HepG2 (cell line): ENCODE measurements at regions not wholly inside any gene's neighbourhood (a gene's known extent, or its start where the extent isn't known, plus 50 kb on each side); places are given as distances from the start of the nearest gene placed in this dataset.

Source experiments
- ATAC-seq: fragments of 200-7000 bp; cut with Tn5 transposase; 3 replicates; pipeline ENCODE4 v1.9.1; 2020; ENCODE audit warnings: mild to moderate bottlenecking, moderate library complexity
- BruUV-seq: library from RNA; stranded (reverse); fragments of 400-500 nt; replicated peaks from 2 replicates; lab custom pipeline; 2021; lab: Mats Ljungman, UMichigan
- CTCF ChIA-PET: fragments of 300-600 bp; formaldehyde crosslinking; extraction: SDS; loops from one replicate; lab custom pipeline; 2021; ENCODE audit warnings: low total read pairs, inconsistent platforms, low intra/inter-chr PET ratio; lab: Yijun Ruan, JAX
- POLR2A ChIA-PET: fragments of 350-600 bp; sonication (Branson Sonifier 250); formaldehyde crosslinking; loops from one replicate; lab custom pipeline; 2020; ENCODE audit warnings: antibody characterized with exemption, inconsistent platforms; lab: Yijun Ruan, JAX
- DNase-seq: peaks from one replicate; pipeline ENCODE4 v3.0.0-alpha.2; 2015; ENCODE audit warnings: low spot score
- FAIRE-seq: peaks from 3 replicates; lab custom pipeline; 2011; peaks lifted over from hg19 to GRCh38; lab: Jason Lieb, UNC
- H2AFZ ChIP-seq: one replicate; pipeline ENCODE4 v1.6.1; 2011; ENCODE audit warnings: low read length, inconsistent platforms
- H3K27ac ChIP-seq: fragments of 300-600 bp; 3 replicates; pipeline ENCODE4 v1.8.0; 2011; ENCODE audit warnings: mixed run types, mild to moderate bottlenecking, mixed read lengths, low read length, inconsistent platforms; ENCODE audit not compliant: insufficient read depth; ENCODE audit errors: extremely low read length
- H3K27me3 ChIP-seq, 2 experiments: fragments of 200-600 bp in 1 of 2; 2 replicates in 1 of 2; 3 replicates in 1 of 2; pipeline versions ENCODE4 v1.6.0 to v1.8.0; 2011; ENCODE audit warnings: low read length in 2 of 2, mild to moderate bottlenecking in 2 of 2, moderate library complexity in 2 of 2, inconsistent platforms in 1 of 2; ENCODE audit not compliant: insufficient read depth in 2 of 2, control insufficient read depth in 1 of 2
- H3K36me3 ChIP-seq, 2 experiments: fragments of 200-600 bp in 1 of 2; replicated peaks in 1 of 2; 2 replicates in 1 of 2; 3 replicates in 1 of 2; pipeline versions ENCODE4 v1.5.1 to v1.8.0; 2011; ENCODE audit warnings: low read length in 2 of 2, inconsistent platforms in 1 of 2; ENCODE audit not compliant: insufficient read depth in 2 of 2, control insufficient read depth in 1 of 2
- H3K4me1 ChIP-seq: 2 replicates; pipeline ENCODE4 v1.5.1; 2012; ENCODE audit warnings: low read length, inconsistent platforms; ENCODE audit not compliant: insufficient read depth
- H3K4me2 ChIP-seq: 2 replicates; pipeline ENCODE4 v1.6.0; 2011; ENCODE audit warnings: low read depth, low read length, inconsistent platforms
- H3K4me3 ChIP-seq, 3 experiments: fragments of 200-600 bp in 1 of 3; sonication (generic), shearing (Covaris generic) in 1 of 3; replicated peaks in 1 of 3; 2 replicates each; pipeline ENCODE4 v1.5.1; 2011 to 2016; ENCODE audit warnings: low read length in 3 of 3, inconsistent platforms in 2 of 3, low read depth in 2 of 3, mild to moderate bottlenecking in 2 of 3, control low read depth in 1 of 3, mixed read lengths in 1 of 3; ENCODE audit not compliant: insufficient read depth in 1 of 3
- H3K79me2 ChIP-seq: one replicate; pipeline ENCODE4 v1.6.1; 2011; ENCODE audit warnings: low read length, inconsistent platforms; ENCODE audit not compliant: insufficient read depth
- H3K9ac ChIP-seq: 2 replicates; pipeline ENCODE4 v1.6.0; 2011; ENCODE audit warnings: mild to moderate bottlenecking, low read depth, low read length, inconsistent platforms; ENCODE audit not compliant: insufficient read depth
- H3K9me3 ChIP-seq: 2 replicates; pipeline ENCODE4 v1.5.1; 2012; ENCODE audit warnings: mild to moderate bottlenecking, low read length
- H4K20me1 ChIP-seq: 2 replicates; pipeline ENCODE4 v1.6.0; 2011; ENCODE audit warnings: inconsistent platforms, mild to moderate bottlenecking, low read length, moderate library complexity; ENCODE audit not compliant: insufficient read depth
- ATF1 ChIP-seq: IDR thresholded peaks from 2 replicates; pipeline ENCODE4 v1.6.1; 2016; ENCODE audit warnings: mild to moderate bottlenecking, control low read depth
- FOXA1 ChIP-seq, 2 experiments: fragments of 450-650 bp in 1 of 2; sonication (generic) in 1 of 2; formaldehyde crosslinking in 1 of 2; IDR thresholded peaks; 2 replicates each; pipeline versions ENCODE4 v1.4.0 to v1.6.1; 2016 to 2020; ENCODE audit warnings: missing genetic modification reagents in 1 of 2
- MTA3 ChIP-seq: sonication (generic); formaldehyde crosslinking; IDR thresholded peaks from 2 replicates; pipeline ENCODE4 v1.4.0; 2020; ENCODE audit warnings: missing genetic modification reagents
- NFKB2 ChIP-seq: sonication (generic); formaldehyde crosslinking; IDR thresholded peaks from 2 replicates; pipeline ENCODE4 v1.4.0; 2020; ENCODE audit warnings: missing genetic modification reagents, borderline replicate concordance
- ZBTB37 ChIP-seq: sonication (generic); formaldehyde crosslinking; IDR thresholded peaks from 2 replicates; pipeline ENCODE4 v1.4.0; 2020; ENCODE audit warnings: mild to moderate bottlenecking, missing genetic modification reagents
- ZNF205 ChIP-seq: IDR thresholded peaks from 2 replicates; pipeline ENCODE4 v1.6.1; 2018; ENCODE audit warnings: missing biosample characterization, missing genetic modification reagents
- ZNF253 ChIP-seq: sonication (generic); formaldehyde crosslinking; IDR thresholded peaks from 2 replicates; pipeline ENCODE4 v1.8.0; 2022; ENCODE audit warnings: mild to moderate bottlenecking, missing genetic modification reagents, borderline replicate concordance
- ZNF282 ChIP-seq: fragments of 450-650 bp; IDR thresholded peaks from 2 replicates; pipeline ENCODE4 v1.6.1; 2018; ENCODE audit not compliant: partially characterized antibody
- ZNF547 ChIP-seq: sonication (generic); formaldehyde crosslinking; IDR thresholded peaks from 2 replicates; pipeline ENCODE4 v1.5.1; 2020; ENCODE audit warnings: mild to moderate bottlenecking, missing genetic modification reagents
- ZNF580 ChIP-seq: IDR thresholded peaks from 2 replicates; pipeline ENCODE4 v1.6.1; 2016; ENCODE audit warnings: low read depth, borderline replicate concordance
- WGBS: methylation state at CpG from one replicate; pipeline ENCODE4 v1.1.6; 2017; ENCODE audit warnings: low lambda C conversion rate; 5-methylcytosine and 5-hydroxymethylcytosine counted together
- in situ Hi-C: cut with HindIII; loops from 2 replicates; pipeline ENCODE4 v1.10.0; 2017; ENCODE audit warnings: low pct_unique_long_range_greater_than_20kb; ENCODE audit not compliant: extremely low pct_ligation_motif_present
- intact Hi-C: fragments of 100-400 bp; cut with micrococcal nuclease; formaldehyde crosslinking; loops from one replicate; pipeline ENCODE4 v1.10.0; 2022; ENCODE audit not compliant: unreplicated experiment

- TF ChIP-seq ZNF205 (CRISPR knock-in tag) (0 out of 2 replicates have a peak, but pooled peaks have one; percentile 64), MTA3 (CRISPR knock-in tag) (no peak)
- TF ChIP-seq, all 625 proteins: peak for 114
Observed at GRCh38 chr12:76621582-76622024, 62.0 kb upstream of the OSBPL8 start (continued).

GRCh38 chr12:76622351-76622750 lies 62.8 kb upstream of the OSBPL8 start:
- ATAC-seq (no peak; the same call in 2 of the 3 replicates), DNase-seq (no peak), FAIRE-seq (no peak)
- no TSS peak for BruUV-seq
- H3K9me3 ChIP-seq: no peaks in the 10 kb centered on the region
- H4K20me1 ChIP-seq: no peaks in the 10 kb centered on the region
- H3K36me3 ChIP-seq: no peaks in the 10 kb centered on the region
- WGBS: 66% methylated on average over 5 of the region's 5 CpGs
- peak overlapping the region; percentile 25 for H2AFZ ChIP-seq
- H3K4me2 ChIP-seq: no peak overlapping the region
- no peak overlapping the region for H3K9ac ChIP-seq
- intact Hi-C loops (loop anchor here (5.0 kb wide), 2 partner anchors 65 to 1065 kb away; no protein-coding TSS in a partner anchor), in situ Hi-C loops (loop anchor here (5.0 to 25.0 kb wide), 3 partner anchors 170 to 1065 kb away; no protein-coding TSS in a partner anchor)
- ChIA-PET POLR2A (no interaction called here), CTCF (interaction anchor here (1.5 to 2.1 kb wide), 5 partner anchors 168 to 389 kb away, joined by 4 to 37 read pairs (median 10); no protein-coding TSS in a partner anchor)
- no peak overlapping the region for H3K27ac ChIP-seq
- no peak overlapping the region for H3K4me3 ChIP-seq
- H3K27me3 ChIP-seq: no peaks in the 10 kb centered on the region
- H3K79me2 ChIP-seq: no peaks in the 10 kb centered on the region
- peaks cover 17% of the 10 kb centered on the region for H3K4me1 ChIP-seq
- TF ChIP-seq ZNF580 (CRISPR knock-in tag) (no peak), FOXA1 (IDR thresholded peaks at IDR 0.05) (no peak), FOXA1 (CRISPR knock-in tag; IDR thresholded peaks at IDR 0.05) (no peak), NFKB2 (no peak), ZNF253 (CRISPR knock-in tag) (no peak), ZNF547 (CRISPR knock-in tag) (no peak), ATF1 (CRISPR knock-in tag) (no peak), ZNF282 (no peak), ZBTB37 (CRISPR knock-in tag) (no peak)
